HG03025 (cell line): ENCODE measurements at regions not wholly inside any gene's neighbourhood (a gene's known extent, or its start where the extent isn't known, plus 50 kb on each side); places are given as distances from the start of the nearest gene placed in this dataset.
"Not testable (repeated sequence)": the region's sequence is repeated elsewhere in the genome, so short reads cannot be mapped to it uniquely, and the experiment has no call there.

ENCODE experiments used
- ATAC-seq: cut with Tn5 transposase; IDR thresholded peaks from one replicate; pipeline ENCODE4 v1.9.1; 2021; ENCODE audit warnings: mild to moderate bottlenecking, moderate library complexity; ENCODE audit not compliant: unreplicated experiment, low FRiP score

GRCh38 chr14:81738946-81739659 is 205.4 kb upstream of the SEL1L start:
- ATAC-seq: no peak

- ATAC-seq: no peak
These were observed 210.0 kb upstream of the SEL1L start for GRCh38 chr14:81743605-81744004.

DNA sequence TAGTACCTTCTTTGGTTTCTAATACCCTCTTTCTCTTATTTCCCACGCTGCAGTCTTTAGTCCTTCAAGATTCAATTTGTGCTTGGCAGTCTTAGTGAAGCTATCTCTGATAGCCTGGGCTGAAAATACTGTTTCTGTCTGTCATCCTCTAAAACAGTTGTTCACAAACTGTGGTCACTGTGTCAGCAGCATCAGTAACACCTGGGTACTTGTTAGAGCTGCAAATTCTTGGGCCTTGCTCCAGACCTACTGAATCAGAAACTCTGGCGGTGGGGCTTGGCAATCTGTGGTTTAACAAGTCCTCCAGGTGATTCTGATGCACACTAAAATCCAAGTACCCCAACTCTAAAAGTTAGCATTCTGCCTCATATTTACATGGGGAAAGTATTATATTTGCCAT is 217.5 kb upstream of the SEL1L start:
- no peak for ATAC-seq

GRCh38 chr14:81759541-81759940 is 225.9 kb upstream of the SEL1L start:
- ATAC-seq: no peak

DNA sequence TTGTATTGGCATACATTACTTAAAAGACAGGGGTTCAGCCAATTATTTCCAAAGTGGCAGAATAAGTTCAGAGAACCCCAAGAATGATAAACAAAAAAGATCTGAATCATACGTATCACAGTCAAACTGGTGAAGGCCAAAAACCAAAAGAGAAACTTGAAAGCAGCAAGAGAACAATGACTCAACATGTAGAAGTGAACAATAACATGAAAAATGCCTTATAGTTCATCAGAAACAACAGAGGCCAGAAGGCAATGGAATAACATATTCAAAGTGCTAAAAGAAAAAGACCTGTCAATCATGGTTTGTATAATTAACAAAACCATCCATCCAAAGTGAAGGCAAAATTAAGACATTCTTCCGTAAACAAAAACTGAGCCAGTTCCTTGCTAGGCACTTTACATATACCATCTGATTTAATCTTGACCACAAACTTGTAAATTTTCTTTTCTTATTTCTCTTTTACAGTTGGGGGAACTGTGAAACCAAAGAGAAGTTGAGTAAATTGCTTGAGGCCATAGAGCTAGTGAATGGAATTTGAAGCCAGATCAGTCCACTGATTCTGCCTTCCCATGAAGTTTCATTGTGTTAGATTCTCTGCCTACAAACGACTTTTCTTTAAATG is 232.1 kb upstream of the SEL1L start:
- no peak for ATAC-seq

DNA sequence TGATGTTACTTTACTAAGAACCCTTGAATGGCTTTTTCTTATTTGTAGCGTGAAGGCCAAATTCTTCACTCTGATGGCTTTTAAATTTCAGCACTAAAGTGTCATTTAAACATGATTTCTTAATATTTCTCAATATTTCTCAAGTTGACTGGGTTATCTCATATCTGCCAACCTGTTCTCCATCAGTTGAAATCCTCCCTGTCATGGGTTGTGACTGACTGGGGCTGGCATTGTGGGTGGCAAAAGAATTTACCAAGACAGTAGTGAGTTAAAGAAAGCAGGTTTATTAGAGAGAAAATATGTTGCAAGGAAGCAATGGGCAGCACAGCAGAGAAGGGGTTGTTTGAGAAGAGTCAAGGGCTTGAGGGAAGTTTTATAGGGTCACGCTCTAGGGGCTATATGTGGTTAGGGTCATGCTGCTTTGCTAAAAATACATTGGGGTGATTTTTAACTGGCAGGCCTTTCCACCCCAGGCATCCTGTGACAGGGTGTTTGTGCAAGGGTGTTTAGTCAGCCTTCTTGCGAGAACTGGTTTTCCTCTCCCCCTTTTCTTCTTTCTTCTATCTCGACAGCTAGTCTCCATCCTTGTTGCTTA is 232.8 kb upstream of the SEL1L start:
- ATAC-seq: no peak

GRCh38 chr14:81767266-81767995 is 233.8 kb upstream of the SEL1L start:
- no peak for ATAC-seq

GRCh38 chr14:81771651-81772275 is 238.1 kb upstream of the SEL1L start:
- ATAC-seq: no peak

- no peak for ATAC-seq
These were observed 238.7 kb upstream of the SEL1L start for GRCh38 chr14:81772381-81772780.

- no peak for ATAC-seq
These were observed 242.9 kb upstream of the SEL1L start for GRCh38 chr14:81776531-81776930.

DNA sequence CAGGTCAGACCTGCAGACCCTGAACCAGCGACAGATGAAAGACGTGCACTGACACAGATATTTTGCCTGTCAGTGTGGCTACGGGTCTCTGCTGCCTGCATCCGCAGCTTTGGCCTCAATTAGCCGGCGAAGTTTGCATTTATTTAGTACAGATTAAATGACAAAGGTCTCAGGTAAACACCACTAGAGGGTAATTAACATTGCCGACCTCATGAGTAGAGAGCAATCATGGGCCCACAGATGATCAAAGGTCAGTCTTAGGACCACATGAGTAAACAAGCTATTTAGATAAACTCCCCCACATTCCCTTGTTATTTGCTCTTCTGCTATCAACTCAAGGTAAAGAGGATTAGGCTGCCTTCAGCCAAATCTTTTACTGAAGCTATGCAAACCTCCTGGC is 248.1 kb upstream of the SEL1L start:
- ATAC-seq: not testable (repeated sequence)

DNA sequence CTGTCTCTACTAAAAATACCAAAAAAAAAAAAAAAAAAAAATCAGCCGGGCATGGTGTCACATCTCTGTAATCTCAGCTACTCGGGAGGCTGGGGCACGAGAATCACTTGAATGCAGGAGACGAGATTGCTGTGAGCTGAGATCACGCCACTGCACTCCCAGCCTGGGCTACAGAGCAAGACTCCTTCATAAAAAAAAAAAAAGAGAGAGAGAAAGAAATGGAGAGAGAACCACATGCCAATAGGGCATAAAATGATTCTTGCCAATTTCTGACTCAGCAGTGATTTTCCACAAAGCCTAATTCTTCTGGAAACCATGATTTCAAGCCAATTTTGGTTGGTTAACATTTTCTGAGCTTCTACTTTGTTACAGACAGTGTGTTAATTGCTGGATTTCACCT is 250.4 kb upstream of the SEL1L start:
- ATAC-seq: no peak

- ATAC-seq: no peak
These were observed 263.7 kb upstream of the SEL1L start for GRCh38 chr14:81797315-81797714.

GRCh38 chr14:81801921-81802320 is 268.3 kb upstream of the SEL1L start:
- no peak for ATAC-seq

- no peak for ATAC-seq
These were observed 268.7 kb upstream of the SEL1L start for GRCh38 chr14:81802341-81802740.

- ATAC-seq: no peak
These were observed 272.1 kb upstream of the SEL1L start for GRCh38 chr14:81805785-81806184.

- ATAC-seq: no peak
These were observed 278.1 kb upstream of the SEL1L start for GRCh38 chr14:81811705-81812269.

DNA sequence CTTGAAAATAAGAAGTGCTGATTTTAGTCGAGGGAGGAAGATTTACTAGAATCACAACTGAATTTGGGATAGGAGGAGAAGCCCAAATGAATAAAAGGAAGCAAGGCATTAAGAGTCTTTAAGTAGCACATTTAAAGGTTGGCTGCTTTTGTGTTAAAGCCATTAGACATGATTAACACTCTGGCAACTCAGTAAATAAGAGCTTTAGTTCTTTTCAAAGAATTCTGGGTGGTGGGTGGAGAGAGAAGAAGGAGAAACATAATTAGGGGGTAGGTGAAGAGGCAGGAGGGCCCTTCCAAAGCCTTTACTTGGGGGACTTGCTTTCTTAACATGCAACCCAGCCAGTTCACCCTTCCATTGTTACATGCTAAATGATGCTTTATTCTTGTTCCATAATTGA is 284.6 kb upstream of the SEL1L start:
- ATAC-seq: no peak

DNA sequence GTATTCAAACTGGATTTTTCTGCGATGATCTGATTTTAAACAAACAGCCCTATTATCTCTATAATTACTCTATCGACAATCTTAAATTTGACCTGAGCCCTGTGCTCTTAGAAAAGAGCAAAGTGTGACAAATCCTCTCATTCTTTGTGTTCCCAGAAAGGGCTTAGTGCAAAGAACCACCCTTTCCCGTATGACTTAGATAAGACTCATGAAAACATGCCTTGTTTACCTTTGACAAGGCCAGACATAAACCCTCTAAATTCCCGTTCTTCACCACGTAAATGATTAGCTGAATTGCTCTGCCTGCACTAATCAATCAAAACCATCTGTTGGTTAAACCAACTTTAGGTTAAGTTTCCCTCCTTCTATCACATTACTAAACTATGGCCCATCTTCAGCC is 285.7 kb upstream of the SEL1L start:
- no peak for ATAC-seq

GRCh38 chr14:81819910-81820309 is 286.3 kb upstream of the SEL1L start:
- ATAC-seq: no peak

DNA sequence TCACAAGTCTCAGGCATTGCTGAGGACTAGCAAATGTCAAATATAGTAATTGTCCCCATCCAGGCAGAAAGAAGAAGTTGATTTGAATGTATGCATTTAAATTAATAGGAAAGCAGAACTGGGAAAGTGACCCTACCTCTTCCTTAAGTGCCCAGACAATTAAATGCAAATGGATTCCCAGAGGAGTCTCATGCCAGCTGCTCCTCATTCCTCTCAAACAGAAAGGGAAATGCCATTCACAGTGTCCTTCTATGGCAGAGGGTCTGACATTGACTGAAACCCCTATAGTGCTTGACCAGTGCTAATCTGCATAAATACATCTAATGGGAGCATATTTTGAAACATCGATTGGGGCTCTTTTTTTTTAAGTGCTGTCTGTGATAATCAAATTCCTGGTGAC is 292.4 kb upstream of the SEL1L start:
- ATAC-seq: no peak
